IPS DF 6.9 (cell line): ENCODE measurements at regions not wholly inside any gene's neighbourhood (a gene's known extent, or its start where the extent isn't known, plus 50 kb on each side); places are given as distances from the start of the nearest gene placed in this dataset.
"Not testable (repeated sequence)": the region's sequence is repeated elsewhere in the genome, so short reads cannot be mapped to it uniquely, and the experiment has no call there.

Source experiments
- DNase-seq: peaks from one replicate; pipeline ENCODE4 v3.0.0-alpha.2; 2013; ENCODE audit warnings: low read depth, low spot score
- H3K27ac ChIP-seq: one replicate; pipeline ENCODE4 v1.5.1; 2013; ENCODE audit warnings: low read length, control low read depth
- H3K27me3 ChIP-seq: 2 replicates; pipeline ENCODE4 v1.6.1; 2013; ENCODE audit warnings: mild to moderate bottlenecking, low read length; ENCODE audit not compliant: control insufficient read depth, insufficient read depth
- H3K36me3 ChIP-seq: 2 replicates; pipeline ENCODE4 v1.6.1; 2013; ENCODE audit warnings: low read length; ENCODE audit not compliant: control insufficient read depth, insufficient read depth
- H3K4me1 ChIP-seq: 2 replicates; pipeline ENCODE4 v1.6.1; 2013; ENCODE audit warnings: low read length; ENCODE audit not compliant: control insufficient read depth, insufficient read depth
- H3K4me3 ChIP-seq: 2 replicates; pipeline ENCODE4 v1.5.1; 2013; ENCODE audit warnings: mild to moderate bottlenecking, low read length
- H3K9me3 ChIP-seq: 2 replicates; pipeline ENCODE4 v1.6.1; 2013; ENCODE audit warnings: low read length, inconsistent platforms; ENCODE audit not compliant: control insufficient read depth, insufficient read depth
- WGBS: extraction: QIAGEN DNeasy Blood & Tissue Kit; methylation state at CpG from one replicate; pipeline ENCODE4 v1.1.7; 2013; ENCODE audit warnings: mixed read lengths, missing lambda C conversion rate; ENCODE audit not compliant: insufficient read length, insufficient coverage; 5-methylcytosine and 5-hydroxymethylcytosine counted together

DNA sequence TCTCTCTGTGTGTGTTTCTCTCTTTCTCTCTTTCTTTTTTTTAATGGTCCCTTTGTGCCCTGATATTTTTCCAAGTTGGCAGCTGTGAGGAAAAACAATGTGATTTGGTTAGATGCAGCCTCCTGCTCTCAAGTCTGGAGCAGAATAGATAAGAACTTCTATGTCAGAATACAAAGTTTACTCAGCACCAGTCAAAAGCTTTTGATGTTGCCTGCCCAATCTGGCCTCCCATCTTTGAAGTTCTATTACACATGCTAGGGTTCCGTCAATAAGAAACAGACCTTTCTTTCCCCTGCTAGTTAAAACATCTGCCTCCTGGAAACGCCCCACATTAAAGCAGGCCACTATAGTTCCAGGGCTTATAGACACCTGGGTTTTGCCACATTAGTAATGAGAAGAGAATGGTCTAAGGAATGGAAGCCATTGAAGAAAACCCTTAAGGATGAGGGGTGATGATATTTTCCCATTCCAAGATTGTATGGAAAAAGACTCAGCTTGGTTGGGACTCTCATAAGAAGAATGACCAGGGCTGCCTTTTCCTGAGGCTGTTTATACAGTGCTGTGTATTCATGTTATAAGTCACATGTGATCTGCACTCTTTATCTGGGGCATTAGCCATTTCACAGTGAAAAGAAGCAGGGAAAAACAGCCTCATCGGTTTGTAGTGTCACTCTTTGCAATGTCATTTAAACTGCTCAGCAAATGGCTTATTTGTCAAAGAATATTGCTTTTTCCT is 414.7 kb upstream of the PROX1 start:
- H3K36me3 ChIP-seq = no peaks in the 10 kb centered on the region
- no CpG with 5 or more reads among the region's 3 CpGs for WGBS
- H3K4me3 ChIP-seq = no peak overlapping the region
- no peak overlapping the region for H3K27ac ChIP-seq
- DNase-seq = no peak
- no peaks in the 10 kb centered on the region for H3K4me1 ChIP-seq
- no peaks in the 10 kb centered on the region for H3K27me3 ChIP-seq
- no peaks in the 10 kb centered on the region for H3K9me3 ChIP-seq

- Histone ChIP-seq H3K4me1 (no peaks in the 10 kb centered on the region), H3K4me3 (no peak overlapping the region), H3K9me3 (no peaks in the 10 kb centered on the region), H3K36me3 (no peaks in the 10 kb centered on the region), H3K27me3 (no peaks in the 10 kb centered on the region), H3K27ac (no peak overlapping the region)
- no peak for DNase-seq
- WGBS = no CpG with 5 or more reads among the region's 2 CpGs
These were observed 414.1 kb upstream of the PROX1 start for GRCh38 chr1:213573648-213574009.

DNA sequence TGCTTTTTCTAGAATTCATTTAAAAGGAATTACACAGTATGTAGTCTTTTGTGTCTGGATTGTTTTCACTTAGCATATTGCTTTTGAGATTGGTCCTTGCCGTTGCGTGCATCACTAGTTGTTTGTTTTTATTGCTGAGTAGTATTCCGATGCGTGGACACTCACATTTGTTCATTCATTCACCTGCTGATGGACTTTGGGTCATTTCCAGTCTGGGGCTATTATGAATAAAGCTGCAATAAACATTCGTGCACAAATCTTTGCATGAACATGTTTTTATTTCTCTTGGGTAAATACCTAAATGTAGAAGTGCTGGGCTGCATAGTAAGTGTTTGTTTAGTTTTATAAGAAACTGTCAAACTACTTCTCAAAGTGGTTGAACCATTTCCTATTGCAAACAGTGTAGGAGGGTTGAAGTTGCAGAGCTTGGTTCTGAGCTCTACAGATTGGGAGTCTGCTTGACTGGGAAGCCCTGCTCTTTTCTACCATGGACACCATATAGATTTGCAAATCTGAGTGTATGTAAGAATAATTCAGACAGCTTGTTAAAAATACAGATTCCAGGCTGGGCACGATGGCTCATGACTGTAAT is 404.7 kb upstream of the PROX1 start:
- Histone ChIP-seq H3K4me3 (no peak overlapping the region), H3K27me3 (no peaks in the 10 kb centered on the region), H3K9me3 (no peaks in the 10 kb centered on the region), H3K4me1 (no peaks in the 10 kb centered on the region), H3K27ac (no peak overlapping the region), H3K36me3 (no peaks in the 10 kb centered on the region)
- no peak for DNase-seq
- WGBS = no CpG with 5 or more reads among the region's 6 CpGs

GRCh38 chr1:213584272-213584671 is 403.5 kb upstream of the PROX1 start:
- Histone ChIP-seq H3K27me3 (no peaks in the 10 kb centered on the region), H3K36me3 (no peaks in the 10 kb centered on the region), H3K27ac (no peak overlapping the region), H3K4me3 (no peak overlapping the region), H3K4me1 (no peaks in the 10 kb centered on the region), H3K9me3 (no peaks in the 10 kb centered on the region)
- no CpG with 5 or more reads among the region's 2 CpGs for WGBS
- DNase-seq = no peak

- DNase-seq = no peak
- H3K27me3 ChIP-seq = no peaks in the 10 kb centered on the region
- H3K36me3 ChIP-seq = no peaks in the 10 kb centered on the region
- no peaks in the 10 kb centered on the region for H3K4me1 ChIP-seq
- H3K4me3 ChIP-seq = no peak overlapping the region
- H3K27ac ChIP-seq = no peak overlapping the region
- WGBS = no CpG with 5 or more reads among the region's 2 CpGs
- H3K9me3 ChIP-seq = no peaks in the 10 kb centered on the region
These were observed 402.4 kb upstream of the PROX1 start for GRCh38 chr1:213585402-213585801.

DNA sequence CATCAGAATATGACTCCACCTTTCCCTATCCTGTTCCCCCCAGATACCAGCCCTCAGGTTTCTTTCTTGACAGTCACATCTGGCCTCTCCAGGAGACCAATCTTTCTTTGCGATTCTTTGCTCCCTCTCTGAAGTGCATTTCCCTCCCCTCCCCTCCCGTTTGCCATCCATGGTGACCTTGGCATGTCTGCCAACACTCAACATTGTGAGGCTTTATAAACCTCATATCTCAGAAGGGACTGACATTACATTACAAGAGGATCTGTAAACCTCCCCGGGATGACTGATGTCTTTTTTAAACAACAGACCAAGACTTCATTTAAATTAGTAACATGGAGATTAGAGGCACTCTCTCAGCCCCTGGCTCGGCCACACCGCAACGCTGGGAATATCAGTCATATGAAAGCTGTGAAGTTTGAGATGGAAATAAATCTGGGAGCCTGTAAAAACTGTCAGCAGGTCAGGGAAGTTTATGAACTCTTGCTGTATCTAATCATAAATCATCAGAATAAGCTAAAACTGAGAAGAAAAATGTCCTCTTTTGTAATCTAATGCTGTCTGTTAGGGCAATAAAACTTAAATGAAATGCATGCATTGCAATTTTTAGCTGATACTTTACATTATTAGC is 401.7 kb upstream of the PROX1 start:
- Histone ChIP-seq H3K4me3 (no peak overlapping the region), H3K27ac (no peak overlapping the region), H3K27me3 (no peaks in the 10 kb centered on the region), H3K9me3 (no peaks in the 10 kb centered on the region), H3K36me3 (no peaks in the 10 kb centered on the region), H3K4me1 (no peaks in the 10 kb centered on the region)
- no CpG with 5 or more reads among the region's 6 CpGs for WGBS
- DNase-seq = no peak

DNA sequence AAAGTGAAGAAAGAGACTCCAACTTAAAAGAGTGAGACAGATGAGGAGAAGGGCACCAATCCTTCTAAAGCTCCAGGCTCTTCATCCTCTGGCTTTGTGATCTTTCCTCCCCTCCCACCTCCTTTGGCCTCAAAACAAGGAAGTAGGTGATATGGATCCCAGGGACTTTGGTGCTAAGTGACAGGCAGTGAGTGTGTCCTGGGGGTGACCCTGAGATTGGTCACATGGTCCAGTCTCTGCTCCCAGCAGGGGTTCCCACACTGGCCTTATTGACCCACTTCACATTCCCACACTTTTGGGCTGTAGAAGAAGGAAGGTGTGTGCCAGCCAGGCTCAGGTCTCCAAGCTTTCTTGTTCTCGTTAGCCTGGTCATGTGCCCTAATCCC is 401.2 kb upstream of the PROX1 start:
- Histone ChIP-seq H3K9me3 (no peaks in the 10 kb centered on the region), H3K27ac (no peak overlapping the region), H3K36me3 (no peaks in the 10 kb centered on the region), H3K27me3 (no peaks in the 10 kb centered on the region), H3K4me1 (no peaks in the 10 kb centered on the region), H3K4me3 (no peak overlapping the region)
- WGBS = no CpG with 5 or more reads among the region's 1 CpG
- no peak for DNase-seq

DNA sequence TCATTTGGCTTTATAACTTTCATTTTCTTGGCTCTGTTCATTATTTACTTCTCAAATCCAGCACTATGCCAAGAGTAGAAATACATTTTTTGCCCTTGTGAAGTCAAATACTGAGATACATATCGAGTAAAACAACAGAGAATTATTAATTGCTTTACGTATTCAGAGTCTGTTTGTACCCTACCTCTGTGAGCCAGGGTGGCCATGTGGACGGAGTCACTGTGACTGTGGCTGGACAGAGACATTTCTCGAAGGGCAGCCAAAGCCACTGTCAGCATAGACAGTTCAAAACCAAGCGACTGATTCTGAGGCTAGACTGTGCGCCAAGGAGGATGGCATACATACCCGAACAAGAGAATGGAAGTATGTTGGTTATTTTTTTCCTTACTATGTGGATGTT is 391.0 kb upstream of the PROX1 start:
- no peaks in the 10 kb centered on the region for H3K4me1 ChIP-seq
- no peak overlapping the region for H3K27ac ChIP-seq
- no peaks in the 10 kb centered on the region for H3K27me3 ChIP-seq
- DNase-seq = no peak
- no peaks in the 10 kb centered on the region for H3K36me3 ChIP-seq
- no CpG with 5 or more reads among the region's 7 CpGs for WGBS
- H3K4me3 ChIP-seq = no peak overlapping the region
- no peaks in the 10 kb centered on the region for H3K9me3 ChIP-seq

GRCh38 chr1:213598263-213598662 is 389.5 kb upstream of the PROX1 start:
- no peaks in the 10 kb centered on the region for H3K4me1 ChIP-seq

GRCh38 chr1:213600879-213601278 is 386.9 kb upstream of the PROX1 start:
- Histone ChIP-seq H3K4me1 (no peaks in the 10 kb centered on the region), H3K27me3 (no peaks in the 10 kb centered on the region), H3K9me3 (no peaks in the 10 kb centered on the region), H3K27ac (no peak overlapping the region), H3K4me3 (no peak overlapping the region), H3K36me3 (no peaks in the 10 kb centered on the region)
- DNase-seq = no peak

More at GRCh38 chr1:213598263-213598662, 389.5 kb upstream of the PROX1 start:
- no peak for DNase-seq
- Histone ChIP-seq H3K27me3 (no peaks in the 10 kb centered on the region), H3K4me3 (no peak overlapping the region), H3K36me3 (no peaks in the 10 kb centered on the region), H3K27ac (no peak overlapping the region), H3K9me3 (no peaks in the 10 kb centered on the region)
- no CpG with 5 or more reads among the region's 3 CpGs for WGBS

GRCh38 chr1:213601705-213602104 is 386.1 kb upstream of the PROX1 start:
- not testable (repeated sequence) for H3K36me3 ChIP-seq, H3K4me3 ChIP-seq, H3K4me1 ChIP-seq, H3K9me3 ChIP-seq, H3K27me3 ChIP-seq, DNase-seq, H3K27ac ChIP-seq
